IMR-90 (cell line): ENCODE measurements at regions not wholly inside any gene's neighbourhood (a gene's known extent, or its start where the extent isn't known, plus 50 kb on each side); places are given as distances from the start of the nearest gene placed in this dataset.

Experiments
- BHLHE40 ChIP-seq: fragments of 150-350 bp; IDR thresholded peaks from 2 replicates; pipeline ENCODE4 v1.6.1; 2016; ENCODE audit warnings: mild to moderate bottlenecking, low read depth, low read length
- MAFK ChIP-seq: IDR thresholded peaks from 2 replicates; pipeline ENCODE4 v1.6.1; 2012; ENCODE audit warnings: low read depth, low read length, improper control_type of control experiment
- MXI1 ChIP-seq: IDR thresholded peaks from 2 replicates; pipeline ENCODE4 v1.6.1; 2012; ENCODE audit warnings: low read depth, mild to moderate bottlenecking, low read length, moderate library complexity, borderline replicate concordance
- POLR2A ChIP-seq: IDR thresholded peaks from 2 replicates; pipeline ENCODE4 v1.6.1; 2012; ENCODE audit warnings: mild to moderate bottlenecking, low read depth, low read length
- RAD21 ChIP-seq: IDR thresholded peaks from 2 replicates; pipeline ENCODE4 v1.6.1; 2012; ENCODE audit warnings: low read length, improper control_type of control experiment
- RCOR1 ChIP-seq: IDR thresholded peaks from 2 replicates; pipeline ENCODE4 v1.6.1; 2012; ENCODE audit warnings: mild to moderate bottlenecking, low read length, improper control_type of control experiment; ENCODE audit not compliant: insufficient replicate concordance
- RFX5 ChIP-seq: IDR thresholded peaks from 2 replicates; pipeline ENCODE4 v1.8.0; 2012; ENCODE audit warnings: low read depth, mild to moderate bottlenecking, low read length, moderate library complexity
- SMC3 ChIP-seq: fragments of 150-350 bp; IDR thresholded peaks from 2 replicates; pipeline ENCODE4 v1.6.1; 2016; ENCODE audit warnings: low read depth, mild to moderate bottlenecking, antibody characterized with exemption, low read length, moderate library complexity
- TF ChIP-seq, protein P1 (sequence below): conservative IDR thresholded peaks from 2 replicates; pipeline ENCODE4 v1.5.1; 2012; ENCODE audit warnings: mild to moderate bottlenecking, low read depth, low read length, improper control_type of control experiment
- TF ChIP-seq, protein P2 (sequence below): fragments of 150-350 bp; IDR thresholded peaks from 2 replicates; pipeline ENCODE4 v1.6.1; 2016; ENCODE audit warnings: low read depth, mild to moderate bottlenecking, low read length, moderate library complexity, borderline replicate concordance
- TF ChIP-seq, protein P3 (sequence below): fragments of 150-350 bp; IDR thresholded peaks from 2 replicates; pipeline ENCODE4 v1.6.1; 2017; ENCODE audit warnings: mild to moderate bottlenecking, antibody characterized with exemption, low read length, low read depth

DNA sequence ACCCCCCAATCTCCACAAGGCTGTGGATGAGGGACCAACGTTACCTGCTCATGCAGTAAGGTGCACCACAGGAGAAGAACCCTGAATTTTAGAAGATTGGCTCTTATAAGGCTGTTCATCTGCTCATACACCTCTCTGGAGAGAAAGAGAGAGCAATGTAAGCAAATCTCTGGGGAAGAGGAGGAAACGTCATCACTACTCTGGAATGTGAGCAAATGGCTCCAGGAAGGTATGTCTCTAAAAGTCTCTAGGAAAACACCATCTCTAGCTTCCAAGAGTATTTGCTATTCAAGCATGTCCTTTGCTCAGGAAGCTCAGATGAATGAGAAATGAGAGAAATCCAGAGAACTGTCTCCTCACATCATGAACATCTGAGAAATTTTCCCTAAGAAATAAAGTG is 235.4 kb downstream of the TBL1XR1 start:
- TF ChIP-seq, protein P1, sequence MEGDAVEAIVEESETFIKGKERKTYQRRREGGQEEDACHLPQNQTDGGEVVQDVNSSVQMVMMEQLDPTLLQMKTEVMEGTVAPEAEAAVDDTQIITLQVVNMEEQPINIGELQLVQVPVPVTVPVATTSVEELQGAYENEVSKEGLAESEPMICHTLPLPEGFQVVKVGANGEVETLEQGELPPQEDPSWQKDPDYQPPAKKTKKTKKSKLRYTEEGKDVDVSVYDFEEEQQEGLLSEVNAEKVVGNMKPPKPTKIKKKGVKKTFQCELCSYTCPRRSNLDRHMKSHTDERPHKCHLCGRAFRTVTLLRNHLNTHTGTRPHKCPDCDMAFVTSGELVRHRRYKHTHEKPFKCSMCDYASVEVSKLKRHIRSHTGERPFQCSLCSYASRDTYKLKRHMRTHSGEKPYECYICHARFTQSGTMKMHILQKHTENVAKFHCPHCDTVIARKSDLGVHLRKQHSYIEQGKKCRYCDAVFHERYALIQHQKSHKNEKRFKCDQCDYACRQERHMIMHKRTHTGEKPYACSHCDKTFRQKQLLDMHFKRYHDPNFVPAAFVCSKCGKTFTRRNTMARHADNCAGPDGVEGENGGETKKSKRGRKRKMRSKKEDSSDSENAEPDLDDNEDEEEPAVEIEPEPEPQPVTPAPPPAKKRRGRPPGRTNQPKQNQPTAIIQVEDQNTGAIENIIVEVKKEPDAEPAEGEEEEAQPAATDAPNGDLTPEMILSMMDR: no peak
- TF ChIP-seq RCOR1: no peak
- TF ChIP-seq POLR2A: no peak
- TF ChIP-seq, protein P2, sequence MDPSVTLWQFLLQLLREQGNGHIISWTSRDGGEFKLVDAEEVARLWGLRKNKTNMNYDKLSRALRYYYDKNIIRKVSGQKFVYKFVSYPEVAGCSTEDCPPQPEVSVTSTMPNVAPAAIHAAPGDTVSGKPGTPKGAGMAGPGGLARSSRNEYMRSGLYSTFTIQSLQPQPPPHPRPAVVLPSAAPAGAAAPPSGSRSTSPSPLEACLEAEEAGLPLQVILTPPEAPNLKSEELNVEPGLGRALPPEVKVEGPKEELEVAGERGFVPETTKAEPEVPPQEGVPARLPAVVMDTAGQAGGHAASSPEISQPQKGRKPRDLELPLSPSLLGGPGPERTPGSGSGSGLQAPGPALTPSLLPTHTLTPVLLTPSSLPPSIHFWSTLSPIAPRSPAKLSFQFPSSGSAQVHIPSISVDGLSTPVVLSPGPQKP: no peak
- TF ChIP-seq RFX5: no peak
- TF ChIP-seq SMC3: no peak
- TF ChIP-seq RAD21: no peak
- TF ChIP-seq MAFK: no peak
- TF ChIP-seq, protein P3, sequence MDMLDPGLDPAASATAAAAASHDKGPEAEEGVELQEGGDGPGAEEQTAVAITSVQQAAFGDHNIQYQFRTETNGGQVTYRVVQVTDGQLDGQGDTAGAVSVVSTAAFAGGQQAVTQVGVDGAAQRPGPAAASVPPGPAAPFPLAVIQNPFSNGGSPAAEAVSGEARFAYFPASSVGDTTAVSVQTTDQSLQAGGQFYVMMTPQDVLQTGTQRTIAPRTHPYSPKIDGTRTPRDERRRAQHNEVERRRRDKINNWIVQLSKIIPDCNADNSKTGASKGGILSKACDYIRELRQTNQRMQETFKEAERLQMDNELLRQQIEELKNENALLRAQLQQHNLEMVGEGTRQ: no peak
- no peak for TF ChIP-seq MXI1
- TF ChIP-seq BHLHE40: no peak
